MCF 10A (cell line): ENCODE measurements at regions not wholly inside any gene's neighbourhood (a gene's known extent, or its start where the extent isn't known, plus 50 kb on each side); places are given as distances from the start of the nearest gene placed in this dataset.

Experiments used
- BruUV-seq: library from RNA; stranded (reverse); fragments of 400-500 nt; replicated peaks from 2 replicates; lab custom pipeline; 2021; lab: Mats Ljungman, UMichigan
- CTCF ChIA-PET: fragments of 300-600 bp; sonication (Branson Sonifier 250); formaldehyde crosslinking; extraction: SDS; loops from one replicate; lab custom pipeline; 2021; ENCODE audit warnings: antibody characterized with exemption, inconsistent platforms; lab: Yijun Ruan, JAX
- POLR2A ChIA-PET: fragments of 300-600, 350-650 bp; sonication (Branson Sonifier 250); formaldehyde crosslinking; extraction: SDS; loops from one replicate; lab custom pipeline; 2020; ENCODE audit warnings: antibody characterized with exemption, inconsistent platforms; lab: Yijun Ruan, JAX
- DNase-seq: peaks from one replicate; pipeline ENCODE4 v3.0.0-alpha.2; 2018; ENCODE audit not compliant: unreplicated experiment
- H3K27ac Mint-ChIP-seq: one replicate; pipeline ENCODE4 v1.8.0; 2022; ENCODE audit warnings: mild to moderate bottlenecking, low read depth, mixed read lengths; ENCODE audit not compliant: unreplicated experiment
- H3K27me3 Mint-ChIP-seq: one replicate; pipeline ENCODE4 v1.8.0; 2022; ENCODE audit warnings: mixed read lengths; ENCODE audit not compliant: insufficient read depth, unreplicated experiment
- H3K36me3 Mint-ChIP-seq: one replicate; pipeline ENCODE4 v1.8.0; 2022; ENCODE audit warnings: mild to moderate bottlenecking, moderate library complexity, mixed read lengths; ENCODE audit not compliant: insufficient read depth, unreplicated experiment
- H3K4me1 Mint-ChIP-seq: one replicate; pipeline ENCODE4 v1.8.0; 2022; ENCODE audit warnings: mixed read lengths; ENCODE audit not compliant: insufficient read depth, unreplicated experiment
- H3K4me3 Mint-ChIP-seq: one replicate; pipeline ENCODE4 v1.8.0; 2022; ENCODE audit warnings: mild to moderate bottlenecking, moderate library complexity, mixed read lengths; ENCODE audit not compliant: unreplicated experiment
- H3K9me3 Mint-ChIP-seq: one replicate; pipeline ENCODE4 v1.8.0; 2022; ENCODE audit warnings: mixed read lengths; ENCODE audit not compliant: unreplicated experiment
- CTCF ChIP-seq: fragments of 200-600 bp; IDR thresholded peaks from one replicate; pipeline ENCODE4 v1.8.0; 2022; ENCODE audit warnings: antibody characterized with exemption, mild to moderate bottlenecking; ENCODE audit not compliant: unreplicated experiment
- intact Hi-C: fragments of 100-400 bp; cut with micrococcal nuclease; formaldehyde crosslinking; loops from 2 replicates; pipeline ENCODE4 v1.14.1; 2022

GRCh38 chr5:67537439-67538148, 341.0 kb upstream of the CD180 start:
- no peaks in the 10 kb centered on the region for H3K9me3 Mint-ChIP-seq
- CTCF ChIA-PET, result interaction anchor here (0.5 to 1.0 kb wide), 2 partner anchors 44 to 748 kb away, joined by 4 to 5 read pairs; no protein-coding TSS in a partner anchor
- H3K4me3 Mint-ChIP-seq, result no peak overlapping the region
- no peak overlapping the region for H3K27ac Mint-ChIP-seq
- no TSS peak for BruUV-seq
- H3K36me3 Mint-ChIP-seq, result no peaks in the 10 kb centered on the region
- H3K27me3 Mint-ChIP-seq, result no peaks in the 10 kb centered on the region
- H3K4me1 Mint-ChIP-seq, result no peaks in the 10 kb centered on the region
- no peak for DNase-seq
- no peak for TF ChIP-seq CTCF
- POLR2A ChIA-PET, result interaction anchor here (1.0 kb wide), 1 partner anchor 10 kb away, joined by 3 read pairs; no protein-coding TSS in a partner anchor
- intact Hi-C loops, result no loop called here

GRCh38 chr5:67536866-67537265, 340.3 kb upstream of the CD180 start:
- no peak for DNase-seq
- H3K9me3 Mint-ChIP-seq, result no peaks in the 10 kb centered on the region
- TF ChIP-seq CTCF, result no peak
- CTCF ChIA-PET, result interaction anchor here (0.9 kb wide), 1 partner anchor 56 kb away, joined by 3 read pairs; no protein-coding TSS in a partner anchor
- BruUV-seq, result no TSS peak
- no peaks in the 10 kb centered on the region for H3K27me3 Mint-ChIP-seq
- H3K4me3 Mint-ChIP-seq, result no peak overlapping the region
- intact Hi-C loops, result no loop called here
- H3K36me3 Mint-ChIP-seq, result no peaks in the 10 kb centered on the region
- peak overlapping the region; percentile 28 for H3K27ac Mint-ChIP-seq
- POLR2A ChIA-PET, result no interaction called here
- H3K4me1 Mint-ChIP-seq, result no peaks in the 10 kb centered on the region

- Mint-ChIP-seq H3K27me3 (no peaks in the 10 kb centered on the region), H3K36me3 (no peaks in the 10 kb centered on the region), H3K9me3 (no peaks in the 10 kb centered on the region), H3K4me1 (no peaks in the 10 kb centered on the region), H3K27ac (no peak overlapping the region), H3K4me3 (no peak overlapping the region)
- no peak for TF ChIP-seq CTCF
- no peak for DNase-seq
- ChIA-PET POLR2A (no interaction called here), CTCF (interaction anchor here (0.7 kb wide), 1 partner anchor 12 kb away, joined by 3 read pairs; no protein-coding TSS in a partner anchor)
- no TSS peak for BruUV-seq
- intact Hi-C loops, result no loop called here
These were observed 334.1 kb upstream of the CD180 start for GRCh38 chr5:67530609-67531255.

GRCh38 chr5:67528953-67529352, 332.4 kb upstream of the CD180 start:
- CTCF ChIA-PET, result no interaction called here
- DNase-seq, result no peak

More at GRCh38 chr5:67528953-67529352, 332.4 kb upstream of the CD180 start:
- no peaks in the 10 kb centered on the region for H3K36me3 Mint-ChIP-seq
- no peak for TF ChIP-seq CTCF
- H3K4me1 Mint-ChIP-seq, result no peaks in the 10 kb centered on the region
- BruUV-seq, result no TSS peak
- no peak overlapping the region for H3K27ac Mint-ChIP-seq
- no peak overlapping the region for H3K4me3 Mint-ChIP-seq
- no peaks in the 10 kb centered on the region for H3K9me3 Mint-ChIP-seq
- intact Hi-C loops, result no loop called here
- POLR2A ChIA-PET, result no interaction called here
- no peaks in the 10 kb centered on the region for H3K27me3 Mint-ChIP-seq
